Suppressor macrophage treated with lipopolysaccharide for 4 hours (primary cell): ENCODE measurements at regions not wholly inside any gene's neighbourhood (a gene's known extent, or its start where the extent isn't known, plus 50 kb on each side); places are given as distances from the start of the nearest gene placed in this dataset.

Experiments used
- DNase-seq: peaks from one replicate; pipeline ENCODE4 v3.0.0-alpha.2; 2020

- peak; percentile 34 for DNase-seq
Measured at GRCh38 chr5:54601411-54602230, 84.1 kb downstream of the SNX18 start.
